GM19025 (cell line): ENCODE measurements at regions not wholly inside any gene's neighbourhood (a gene's known extent, or its start where the extent isn't known, plus 50 kb on each side); places are given as distances from the start of the nearest gene placed in this dataset.

Source experiments
- ATAC-seq: cut with Tn5 transposase; IDR thresholded peaks from one replicate; pipeline ENCODE4 v1.9.1; 2021; ENCODE audit warnings: mild to moderate bottlenecking, low read depth, moderate library complexity; ENCODE audit not compliant: unreplicated experiment

DNA sequence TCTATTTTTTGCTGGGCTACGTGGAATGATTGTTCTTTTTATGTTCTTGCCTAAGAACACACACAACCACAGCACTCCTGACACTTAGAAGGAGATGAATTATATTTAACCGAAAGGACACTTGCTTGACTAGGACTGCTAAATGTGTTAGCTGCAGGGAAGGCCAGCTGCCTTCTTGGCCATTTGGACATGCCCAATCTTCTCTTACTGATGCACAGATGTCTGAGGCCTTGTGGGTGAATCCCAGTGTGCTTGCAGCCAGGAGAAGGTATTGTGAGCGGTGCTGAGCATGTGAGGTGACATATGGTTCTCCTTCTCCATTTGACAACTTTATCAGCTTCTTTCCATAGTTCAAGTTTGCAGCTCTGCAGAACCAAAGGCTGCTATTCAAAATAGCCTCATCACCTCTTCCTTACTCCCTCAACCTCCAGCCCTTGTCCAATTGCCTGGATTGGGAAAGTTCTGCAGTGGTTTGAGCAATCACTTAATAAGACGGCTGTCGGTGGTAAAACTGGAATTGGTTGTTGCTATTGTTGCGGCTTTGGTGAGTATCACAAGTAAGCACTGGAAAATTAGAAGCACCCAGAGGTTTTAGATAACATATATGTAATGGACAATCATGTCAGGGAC, 1113.3 kb downstream of the TSN start:
- ATAC-seq: no peak

DNA sequence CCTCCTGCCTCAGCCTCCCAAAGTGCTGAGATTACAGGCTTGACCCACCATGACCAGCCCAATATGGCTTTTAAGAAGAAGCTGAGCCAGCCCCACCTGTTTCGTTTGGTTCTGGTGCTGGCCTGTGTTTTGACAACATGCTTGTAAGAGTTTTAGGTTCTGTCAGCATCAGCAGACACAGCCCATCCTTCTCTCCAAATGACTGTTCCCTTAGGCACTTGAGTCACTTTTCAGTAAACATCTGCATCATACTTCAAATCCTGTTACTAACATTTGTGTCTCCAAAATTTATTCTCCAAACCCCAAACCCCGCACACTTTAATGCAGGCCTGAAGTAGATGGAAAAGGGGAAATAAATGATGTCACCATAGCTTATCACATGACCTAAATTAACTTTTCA, 1118.5 kb downstream of the TSN start:
- no peak for ATAC-seq

DNA sequence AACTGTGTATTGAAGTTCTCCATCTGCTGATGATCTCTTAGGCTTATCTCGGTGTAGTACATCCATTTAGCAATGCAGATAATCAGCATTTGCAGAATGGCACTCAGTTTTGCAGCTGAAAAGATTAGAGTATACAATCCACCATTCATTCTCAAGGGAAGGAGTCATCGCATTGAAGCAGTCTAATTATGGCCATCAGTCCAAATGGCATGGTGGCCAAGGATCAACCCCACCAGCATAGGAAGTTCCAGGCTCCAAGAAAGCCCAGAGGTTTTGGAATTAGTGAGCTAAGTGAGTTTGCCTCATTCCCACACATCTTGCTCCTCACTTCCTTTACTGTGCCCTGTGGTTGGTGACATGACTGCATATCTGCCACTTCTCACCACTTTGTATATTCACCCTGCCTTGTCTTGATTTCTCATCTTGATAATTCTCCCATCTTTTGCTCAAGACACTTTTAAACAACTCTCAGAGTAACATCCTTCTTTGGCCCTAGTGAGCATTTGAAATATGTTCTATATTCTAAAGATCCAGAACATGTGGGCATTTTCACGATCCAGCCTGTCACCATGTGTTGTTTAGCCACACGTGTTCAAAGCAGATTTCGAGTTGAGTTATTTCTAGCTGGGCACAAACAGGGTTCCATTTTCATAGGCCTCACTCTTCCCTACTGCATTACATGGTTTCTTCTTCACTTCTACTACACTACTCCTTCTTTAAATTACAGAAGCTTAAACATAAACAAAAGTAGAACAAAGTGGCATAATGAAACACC, 1119.8 kb downstream of the TSN start:
- no peak for ATAC-seq

DNA sequence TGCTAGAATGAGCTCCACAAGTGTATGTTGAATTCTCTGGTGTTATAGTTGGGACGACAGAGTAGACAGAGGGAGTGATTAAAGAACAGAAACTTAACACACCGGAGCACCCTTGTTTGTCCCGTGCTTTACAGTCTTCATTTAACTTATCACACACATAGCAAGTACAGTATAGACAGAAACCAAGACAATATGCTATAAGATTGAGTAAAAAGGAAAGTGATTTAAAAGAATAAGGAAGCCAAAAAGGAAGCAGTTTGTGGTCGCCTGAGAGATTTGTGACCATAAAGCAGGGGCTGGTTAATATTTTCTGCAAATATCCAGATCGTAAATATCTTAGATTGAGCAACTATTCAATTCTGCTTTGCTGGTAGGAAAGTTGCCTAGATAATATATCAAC, 1128.4 kb downstream of the TSN start:
- ATAC-seq: no peak

DNA sequence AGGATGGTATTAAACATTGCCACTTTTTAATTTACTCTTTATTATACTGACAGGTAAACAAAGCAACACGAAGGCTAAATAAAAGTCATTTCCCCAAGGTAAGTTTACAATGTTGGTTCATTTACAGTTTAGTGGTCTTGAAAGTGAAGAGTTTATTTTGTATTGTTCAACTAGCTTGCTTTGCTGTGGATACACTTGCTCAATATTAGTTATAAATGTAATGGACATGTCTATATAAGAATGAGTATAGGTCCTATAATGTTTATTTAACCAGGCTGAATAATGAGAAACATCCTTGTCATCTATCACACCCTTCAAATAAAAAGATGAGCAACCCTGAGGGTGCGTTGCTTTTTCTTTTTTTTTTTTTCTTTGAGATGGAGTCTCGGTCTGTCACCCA, 1129.4 kb downstream of the TSN start:
- no peak for ATAC-seq

DNA sequence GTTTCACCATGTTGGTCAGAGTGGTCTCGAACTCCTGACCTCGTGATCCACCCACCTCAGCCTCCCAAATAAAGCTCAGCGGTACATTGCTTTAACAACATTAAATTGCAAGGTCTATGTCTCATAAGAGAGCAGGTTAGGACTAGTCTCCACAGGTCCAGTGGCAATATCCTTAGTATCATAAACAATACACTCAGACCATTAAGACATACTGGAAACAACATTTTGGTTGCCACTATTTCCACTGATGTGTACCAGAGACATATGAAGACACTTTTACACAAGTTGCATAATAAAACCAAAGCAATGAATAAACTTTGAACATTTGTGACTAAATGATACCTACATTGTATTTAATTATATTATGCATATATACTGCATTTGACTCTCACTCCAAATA, 1130.0 kb downstream of the TSN start:
- ATAC-seq: no peak

DNA sequence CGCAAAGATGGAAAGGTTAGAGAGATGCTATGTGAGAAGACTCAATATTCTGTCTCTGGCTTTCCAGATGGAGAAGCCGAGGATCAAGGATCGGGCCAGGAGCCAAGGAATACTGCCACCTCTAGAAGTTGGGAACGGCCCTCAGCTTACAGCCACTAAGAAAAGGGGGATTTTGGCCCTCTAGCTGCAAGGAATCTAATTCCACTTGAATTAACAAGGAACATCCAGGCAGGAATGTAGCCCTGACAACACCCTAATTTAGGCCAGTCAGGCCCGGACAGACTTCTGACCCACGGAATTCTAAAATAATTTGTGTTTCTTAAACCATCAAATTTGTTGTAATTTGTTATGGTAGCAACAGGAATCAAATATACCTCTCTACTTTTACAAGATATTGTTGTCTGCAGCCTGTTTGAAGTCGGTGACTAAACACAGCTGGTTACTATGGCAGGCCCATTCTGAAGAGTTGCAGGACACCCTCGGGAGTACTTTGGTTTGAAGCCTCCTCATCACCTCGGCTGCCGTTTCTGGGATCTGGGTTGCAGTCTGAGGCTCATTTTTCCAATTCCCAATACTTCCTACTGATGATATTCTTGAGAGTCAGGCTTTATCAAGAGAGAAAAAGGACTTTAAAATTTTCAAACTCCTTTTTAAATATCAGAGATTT, 1131.2 kb downstream of the TSN start:
- no peak for ATAC-seq

DNA sequence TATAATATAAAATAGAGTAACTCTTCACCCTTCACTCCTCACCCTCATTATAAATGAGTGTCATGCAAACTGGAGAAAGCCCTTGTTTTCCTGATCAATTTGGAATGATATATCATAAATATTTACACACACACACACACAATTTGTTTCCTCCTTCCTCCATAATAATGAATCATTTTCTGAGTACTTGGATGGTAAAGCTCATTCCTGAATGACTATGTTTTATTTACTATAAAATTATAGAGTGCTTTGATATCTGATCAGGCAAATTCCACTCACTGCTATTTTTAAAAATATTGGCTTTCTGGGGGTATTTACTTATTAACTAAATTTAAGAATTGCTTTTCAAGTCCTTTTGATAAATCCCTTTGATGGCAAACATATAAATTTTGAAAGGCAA, 1125.5 kb upstream of the CNTNAP5 start:
- no peak for ATAC-seq

DNA sequence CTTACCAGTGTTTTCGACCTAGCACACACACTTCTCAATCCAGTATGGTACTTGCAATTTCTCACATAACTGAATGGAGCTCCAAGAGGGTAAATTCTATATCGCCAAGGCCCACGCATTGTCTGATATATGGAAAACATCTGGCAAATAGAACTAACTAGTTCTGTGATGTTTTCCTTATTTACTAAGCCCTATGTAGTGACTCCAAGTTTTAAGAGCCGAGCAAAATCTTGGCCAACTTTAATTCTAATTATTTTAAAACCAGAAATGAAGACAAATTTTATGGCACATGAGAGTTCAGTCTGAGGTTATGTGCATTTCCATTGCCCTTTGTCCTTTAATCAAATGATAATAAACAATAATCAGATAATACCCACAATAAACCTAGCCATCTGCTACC, 1119.7 kb upstream of the CNTNAP5 start:
- ATAC-seq: no peak

DNA sequence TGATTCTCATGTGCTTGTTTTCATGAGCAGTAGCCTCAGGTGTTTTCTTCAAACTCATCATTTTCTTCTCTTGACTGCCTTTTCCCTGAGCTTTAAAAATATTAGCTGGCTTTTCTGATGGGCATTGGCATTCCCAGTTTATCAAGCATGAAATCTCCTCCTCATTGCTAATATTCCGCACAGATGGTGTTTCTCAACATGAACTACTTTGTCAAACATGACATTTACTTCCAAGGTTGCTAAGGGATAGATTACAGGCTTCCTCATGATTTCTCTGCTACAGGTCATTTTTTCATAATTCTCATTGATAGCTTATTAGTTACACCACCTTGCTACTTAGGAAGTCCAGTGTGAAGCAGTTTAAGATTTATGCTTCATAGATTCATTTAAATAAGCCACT, 1116.9 kb upstream of the CNTNAP5 start:
- no peak for ATAC-seq

DNA sequence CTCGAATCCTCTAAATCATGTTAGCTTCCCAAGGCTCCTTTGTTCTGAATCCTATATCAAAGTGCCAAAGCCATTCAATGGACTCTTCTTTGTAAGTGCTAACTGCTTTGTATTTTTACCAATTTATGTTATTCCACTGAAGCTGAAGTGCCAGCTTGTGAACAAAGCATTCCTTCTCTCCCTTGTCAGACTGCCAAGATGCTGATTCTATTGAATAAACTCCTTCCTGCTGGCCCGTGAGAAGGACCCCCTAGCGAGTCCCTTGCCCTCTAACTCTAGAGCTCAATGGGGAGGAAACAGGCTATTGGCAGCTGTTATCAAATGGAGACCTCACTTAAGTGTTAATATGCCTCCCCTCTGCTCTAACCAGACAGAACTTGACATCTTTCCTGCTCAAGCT, 1097.9 kb upstream of the CNTNAP5 start:
- ATAC-seq: no peak

DNA sequence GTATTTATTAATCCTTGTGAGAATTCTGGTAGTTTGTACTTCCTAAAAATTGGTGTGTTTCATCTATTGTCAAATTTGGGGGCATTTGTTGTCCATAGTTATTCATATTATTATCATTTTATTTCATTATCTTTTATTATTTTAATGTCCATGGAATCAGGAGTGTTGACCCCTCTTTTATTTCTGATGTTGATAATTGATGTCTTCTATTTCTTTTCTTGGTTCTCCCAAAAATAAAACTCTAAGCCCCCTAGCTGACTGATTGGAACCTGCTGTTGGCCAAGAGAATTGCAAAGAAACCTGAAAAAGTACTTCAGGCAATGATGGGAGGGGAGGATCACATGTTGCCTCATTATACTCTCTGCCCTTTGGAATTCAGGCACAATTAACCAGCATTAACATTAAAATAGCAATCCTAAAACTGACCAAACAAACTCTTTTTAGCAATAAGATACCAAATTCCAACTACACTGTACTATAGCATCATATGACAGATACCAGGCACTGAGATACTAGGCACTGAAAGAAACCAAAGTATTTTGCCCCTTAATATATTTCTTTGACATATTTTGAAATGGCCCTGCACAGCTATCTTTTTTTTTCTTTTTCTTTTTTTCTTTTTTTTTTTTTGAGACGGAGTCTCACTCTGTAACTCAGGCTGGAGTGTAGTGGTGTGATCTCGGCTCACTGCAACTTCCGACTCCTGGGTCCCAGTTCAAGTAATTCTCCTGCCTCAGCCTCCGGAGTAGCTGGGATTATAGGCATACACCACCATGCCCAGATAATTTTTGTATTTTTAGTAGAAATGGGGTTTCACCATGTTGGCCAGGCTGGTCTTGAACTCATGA, 1097.2 kb upstream of the CNTNAP5 start:
- no peak for ATAC-seq

DNA sequence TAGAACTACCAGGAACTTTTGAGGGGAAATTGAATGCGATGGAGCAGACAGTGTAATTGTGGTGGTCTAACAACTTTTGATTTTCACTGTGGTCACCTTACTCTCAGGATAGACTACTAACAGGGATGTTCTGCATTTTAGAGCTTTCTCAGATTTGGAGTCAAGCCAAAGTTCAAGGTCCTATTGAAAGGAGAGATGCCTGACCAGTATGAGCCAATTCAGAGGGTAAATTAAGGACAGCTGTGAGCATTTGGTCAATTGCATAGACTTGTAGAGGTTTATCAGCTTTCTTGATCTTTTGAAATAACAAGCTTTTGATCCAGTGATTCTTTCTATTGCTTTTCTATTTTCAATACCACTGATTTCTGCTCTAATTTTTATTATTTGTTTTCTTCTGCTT, 1095.7 kb upstream of the CNTNAP5 start:
- no peak for ATAC-seq

DNA sequence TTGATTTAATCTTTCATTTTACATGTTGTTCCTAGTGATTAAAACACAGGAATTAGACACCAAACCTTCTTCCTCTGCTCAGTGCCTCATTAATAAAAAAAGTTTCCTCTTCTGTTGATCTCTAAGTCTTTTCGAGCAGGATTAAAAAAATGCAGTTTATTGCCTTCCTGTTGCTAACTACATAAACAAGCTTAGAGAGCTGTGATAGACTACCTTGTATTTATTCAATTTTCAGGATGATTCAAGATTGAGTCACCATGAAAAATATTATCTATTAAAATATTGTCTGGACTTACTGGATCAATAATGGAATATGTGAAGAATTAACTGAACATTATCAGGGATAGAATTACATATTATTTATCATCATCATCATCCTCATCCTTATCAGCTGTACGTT, 1089.6 kb upstream of the CNTNAP5 start:
- ATAC-seq: no peak

DNA sequence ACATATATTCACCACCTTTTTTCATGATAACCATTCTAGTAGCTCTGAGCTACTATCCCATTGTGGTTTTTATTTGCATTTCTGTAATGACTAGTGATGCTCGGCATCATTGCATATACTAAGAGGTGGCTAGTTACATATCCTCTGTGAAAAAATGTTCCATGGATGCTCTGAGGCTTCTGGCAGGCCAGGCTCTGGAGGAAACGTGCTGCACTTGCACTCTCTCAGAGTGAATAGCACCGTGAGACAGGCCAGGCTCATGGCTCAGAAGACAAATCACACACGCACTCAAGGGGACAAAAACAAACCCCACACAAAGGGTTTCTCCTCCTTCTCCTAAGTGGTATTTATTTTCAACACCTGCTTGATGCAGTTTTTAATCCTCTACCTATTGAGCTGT, 1085.3 kb upstream of the CNTNAP5 start:
- ATAC-seq: no peak

DNA sequence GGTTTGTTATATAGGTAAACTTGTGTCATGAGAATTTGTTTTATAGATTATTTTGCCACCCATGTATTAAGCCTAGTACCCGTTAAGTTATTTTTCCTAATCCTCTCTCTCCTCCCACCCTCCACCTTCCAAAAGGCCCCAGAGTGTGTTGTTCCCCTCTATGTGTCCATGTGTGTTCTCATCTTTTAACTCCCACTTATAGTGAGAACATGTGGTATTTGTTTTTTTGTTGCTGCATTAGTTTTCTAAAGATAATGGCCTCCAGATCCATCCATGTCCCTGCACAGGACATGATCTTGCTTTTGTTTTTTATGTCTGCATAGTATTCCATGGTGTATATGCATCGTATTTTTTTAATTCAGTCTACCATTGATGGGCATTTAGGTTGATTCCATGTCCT, 1075.6 kb upstream of the CNTNAP5 start:
- ATAC-seq: no peak

DNA sequence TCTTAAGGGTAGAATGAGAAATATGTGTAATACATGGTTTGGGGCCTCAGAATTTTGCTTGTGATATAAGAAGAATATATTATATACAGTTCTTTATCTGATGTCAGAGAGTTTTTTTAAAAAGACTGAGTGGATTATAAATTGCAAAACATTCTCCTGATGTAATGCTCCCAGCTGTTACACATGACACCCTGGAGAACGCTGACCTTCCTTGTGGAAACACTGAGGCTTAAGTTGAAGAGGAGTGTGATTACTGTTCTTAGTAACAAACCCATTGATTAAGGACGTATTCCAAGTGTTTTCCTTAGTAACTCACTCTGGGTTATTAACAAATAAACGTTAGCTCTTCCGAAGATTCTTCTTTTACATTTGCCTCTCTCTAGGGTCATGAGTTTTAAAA, 1069.3 kb upstream of the CNTNAP5 start:
- ATAC-seq: no peak

DNA sequence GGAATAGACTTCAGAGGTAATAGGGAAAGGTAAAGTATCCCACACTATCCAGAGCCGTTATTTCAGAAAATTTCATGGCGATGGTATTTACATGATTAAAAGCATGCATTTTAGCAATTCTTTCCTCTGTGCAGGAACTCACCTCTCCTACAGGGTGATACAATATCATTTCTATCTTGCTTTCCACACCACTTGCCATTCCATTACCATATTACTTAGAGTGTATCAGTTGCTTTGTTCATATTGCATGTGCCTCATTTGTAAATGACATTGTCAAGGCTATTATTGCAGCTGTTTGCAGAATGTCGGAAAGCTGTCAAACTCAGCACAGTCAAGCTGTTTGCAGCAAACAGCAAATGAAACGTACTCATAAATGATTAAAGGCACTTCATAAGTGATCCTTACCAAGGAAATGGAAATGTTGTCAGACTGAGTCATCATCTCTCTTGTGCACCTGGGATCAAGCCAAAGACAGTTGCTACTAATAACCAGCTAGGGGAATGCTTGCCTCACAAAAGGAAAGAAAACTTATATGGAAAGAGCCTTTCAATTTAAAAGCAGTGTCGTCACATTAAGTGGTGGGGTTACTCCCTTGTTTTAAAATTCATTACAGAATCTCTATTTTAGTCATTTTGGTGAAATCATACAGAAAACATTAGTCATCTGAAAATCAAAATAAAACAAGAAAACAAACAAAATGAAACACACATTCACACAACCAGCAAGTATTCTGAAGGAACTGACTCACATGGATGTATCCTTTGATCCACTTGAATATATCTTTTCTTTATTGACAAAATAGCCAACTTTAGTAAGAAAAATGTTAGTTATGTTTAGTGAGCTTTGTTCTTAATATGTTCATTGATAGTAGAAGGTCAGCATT, 1064.1 kb upstream of the CNTNAP5 start:
- no peak for ATAC-seq

DNA sequence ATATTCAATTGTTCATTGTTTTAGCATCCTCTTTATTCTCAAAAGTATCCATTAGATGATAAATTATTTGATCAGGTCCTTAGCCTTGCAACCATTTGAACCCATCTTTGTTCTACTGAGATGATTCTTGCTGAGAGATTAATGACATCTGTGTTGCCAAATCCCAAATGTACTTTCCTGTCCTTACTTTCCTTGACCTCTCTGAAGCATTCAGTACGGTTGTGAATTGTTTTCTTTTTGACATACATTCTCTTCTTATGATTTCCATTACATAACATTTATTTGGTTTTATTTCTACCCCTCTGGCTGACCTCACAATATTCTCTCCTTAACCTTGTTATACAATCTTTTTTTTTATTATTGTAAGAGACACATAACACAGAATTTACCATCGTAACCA, 1058.6 kb upstream of the CNTNAP5 start:
- ATAC-seq: no peak

DNA sequence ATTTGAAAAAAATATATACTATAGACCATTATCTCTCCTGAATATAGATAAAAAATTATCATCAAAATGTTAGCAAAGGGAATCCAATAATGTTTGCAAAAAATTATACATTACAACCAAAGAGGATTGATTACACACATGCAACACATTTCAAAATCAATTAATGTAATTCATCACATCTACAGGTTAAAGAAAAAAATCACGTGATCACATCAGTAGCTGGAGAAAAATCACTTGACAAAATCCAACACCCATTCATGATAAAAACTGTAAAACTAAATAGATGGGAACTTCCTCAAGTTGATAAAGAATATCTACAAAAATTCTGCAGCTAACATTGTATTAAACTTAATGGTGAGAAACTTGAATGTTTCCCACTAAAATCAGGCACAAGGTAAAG, 1047.5 kb upstream of the CNTNAP5 start:
- ATAC-seq: no peak
